NT2/D1 (cell line): ENCODE measurements at regions not wholly inside any gene's neighbourhood (a gene's known extent, or its start where the extent isn't known, plus 50 kb on each side); places are given as distances from the start of the nearest gene placed in this dataset.

Experiments used
- SUZ12 ChIP-seq: IDR thresholded peaks from 2 replicates; pipeline ENCODE4 v1.6.1; 2011; ENCODE audit not compliant: insufficient read length, insufficient read depth; ENCODE audit errors: extremely low read depth
- ZNF274 ChIP-seq: IDR thresholded peaks from 2 replicates; pipeline ENCODE4 v1.6.1; 2011; ENCODE audit warnings: mild to moderate bottlenecking, low read depth, low read length

- TF ChIP-seq SUZ12: no peak
- no peak for TF ChIP-seq ZNF274
These were observed 126.2 kb downstream of the ALDH8A1 start for GRCh38 chr6:134823710-134824034.
